ENCODE measurements at regions not wholly inside any gene's neighbourhood (a gene's known extent, or its start where the extent isn't known, plus 50 kb on each side); places are given as distances from the start of the nearest gene placed in this dataset.

GRCh38 chr11:82398300-82398815, 335.3 kb downstream of the FAM181B start:
- ATAC-seq (ENCODE audit: low read depth) (no peak), DNase-seq (no peak)
- H3K14ac ChIP-seq (replicated peaks; ENCODE audit: low read depth, low read length): no peak overlapping the region
- no peak overlapping the region for H3K4me3 ChIP-seq (ENCODE audit: insufficient read depth, low read depth, low read length)
- H2BK120ac ChIP-seq (ENCODE audit: low read depth, low read length): no peak overlapping the region
- H3K23ac ChIP-seq (ENCODE audit: low read depth, low read length): no peak overlapping the region
- peaks cover 4% of the 10 kb centered on the region; the same call in 1 of the 2 replicates for H3K9me3 ChIP-seq (ENCODE audit: control insufficient read depth, insufficient read depth, low read length)
- no peaks in the 10 kb centered on the region for H4K20me1 ChIP-seq (ENCODE audit: insufficient read depth, low read length)
- H3K4me2 ChIP-seq (ENCODE audit: low read depth, low read length): no peak overlapping the region
- no peak overlapping the region for H4K5ac ChIP-seq (ENCODE audit: low read depth, low read length)
- H3K4ac ChIP-seq (ENCODE audit: low read depth, low read length): no peak overlapping the region
- no peak overlapping the region for H3K56ac ChIP-seq (ENCODE audit: extremely low read depth, insufficient read depth, low read length)
- no peaks in the 10 kb centered on the region for H3K4me1 ChIP-seq (ENCODE audit: control insufficient read depth, insufficient read depth, low read length)
- H3K36me3 ChIP-seq (ENCODE audit: control insufficient read depth, insufficient read depth, low read length): no peaks in the 10 kb centered on the region
- dilution Hi-C loops (cut with HindIII; ENCODE audit: low sequenced_read_pairs, unreplicated experiment): no loop called here
- intact Hi-C loops (cut with micrococcal nuclease): no loop called here
- no peak overlapping the region for H2AK9ac ChIP-seq (replicated peaks; ENCODE audit: low read depth, low read length, poor library complexity)
- no peak overlapping the region for H4K91ac ChIP-seq (ENCODE audit: insufficient read depth, low read depth, low read length)
- no TSS peak for BruUV-seq (replicated peaks)
- CTCF ChIA-PET: no interaction called here
- no peak overlapping the region for H3K9ac ChIP-seq (ENCODE audit: low read depth, low read length)
- no peak overlapping the region for H2AK5ac ChIP-seq (ENCODE audit: low read depth, low read length)
- TF ChIP-seq, protein P1, sequence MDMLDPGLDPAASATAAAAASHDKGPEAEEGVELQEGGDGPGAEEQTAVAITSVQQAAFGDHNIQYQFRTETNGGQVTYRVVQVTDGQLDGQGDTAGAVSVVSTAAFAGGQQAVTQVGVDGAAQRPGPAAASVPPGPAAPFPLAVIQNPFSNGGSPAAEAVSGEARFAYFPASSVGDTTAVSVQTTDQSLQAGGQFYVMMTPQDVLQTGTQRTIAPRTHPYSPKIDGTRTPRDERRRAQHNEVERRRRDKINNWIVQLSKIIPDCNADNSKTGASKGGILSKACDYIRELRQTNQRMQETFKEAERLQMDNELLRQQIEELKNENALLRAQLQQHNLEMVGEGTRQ (IDR thresholded peaks at IDR 0.05; ENCODE audit: low read depth, low read length): no peak
- no CpG with 5 or more reads among the region's 4 CpGs for WGBS, 2 experiments (ENCODE audit: extremely low coverage in 2 of 2, insufficient read length in 1 of 2)
- POLR2A ChIA-PET (ENCODE audit: unreplicated experiment): no interaction called here
- H2BK15ac ChIP-seq (ENCODE audit: low read depth, low read length): no peak overlapping the region
- no peak overlapping the region for H2BK20ac ChIP-seq (ENCODE audit: low read depth, low read length)
- no peak overlapping the region for H3K18ac ChIP-seq (ENCODE audit: low read depth, low read length)
- no peaks in the 10 kb centered on the region for H3K79me1 ChIP-seq (ENCODE audit: low read depth in 1 of 2, low read length in 2 of 2)
- H2AFZ ChIP-seq (replicated peaks; ENCODE audit: low read length, poor library complexity): no peak overlapping the region
- no peaks in the 10 kb centered on the region for H3K9me1 ChIP-seq (ENCODE audit: insufficient read depth, low read length)
- H2BK5ac ChIP-seq (ENCODE audit: low read depth, low read length, poor library complexity, severe bottlenecking): no peak overlapping the region
- H3K27me3 ChIP-seq (ENCODE audit: control insufficient read depth, insufficient read depth, low read length): no peaks in the 10 kb centered on the region
- in situ Hi-C loops (cut with MboI; ENCODE audit: low sequenced_read_pairs): no loop called here
- H3K27ac ChIP-seq (ENCODE audit: insufficient read depth, low read length): no peak overlapping the region
- no peak overlapping the region for H4K8ac ChIP-seq (ENCODE audit: low read depth in 2 of 2, low read length in 2 of 2)
